CD4-positive, alpha-beta T cell (primary cell): ENCODE measurements at regions not wholly inside any gene's neighbourhood (a gene's known extent, or its start where the extent isn't known, plus 50 kb on each side); places are given as distances from the start of the nearest gene placed in this dataset.

Source experiments
- ATAC-seq: fragments of 200-7000 bp; cut with Tn5 transposase; one replicate; pipeline ENCODE4 v1.10.0; 2022; ENCODE audit warnings: mild to moderate bottlenecking; ENCODE audit not compliant: poor library complexity
- CTCF ChIA-PET: fragments of 350-600 bp; sonication (Branson Sonifier 250); formaldehyde crosslinking; loops from one replicate; lab custom pipeline; 2021; ENCODE audit warnings: antibody characterized with exemption, inconsistent platforms; lab: Charles Lee
- POLR2A ChIA-PET: fragments of 350-600 bp; sonication (Branson Sonifier 250); formaldehyde crosslinking; loops from one replicate; lab custom pipeline; 2021; ENCODE audit warnings: antibody characterized with exemption, inconsistent platforms; lab: Charles Lee
- DNase-seq, 14 experiments: peaks; one replicate each; pipeline ENCODE4 v3.0.0-alpha.2; 2013 to 2020; ENCODE audit warnings: mixed read lengths in 2 of 14
- H3K27ac ChIP-seq, 2 donors: one replicate each; pipeline versions ENCODE4 v1.5.1 to v1.7.0; 2013; ENCODE audit warnings: low read length in 2 of 2, low read depth in 1 of 2, mild to moderate bottlenecking in 1 of 2
- H3K27me3 ChIP-seq, 2 experiments: 1 replicate in 1 of 2; 2 replicates in 1 of 2; pipeline versions ENCODE4 v1.6.1 to v1.7.0; 2013; ENCODE audit warnings: low read length in 2 of 2, control low read depth in 1 of 2, mild to moderate bottlenecking in 1 of 2, moderate library complexity in 1 of 2; ENCODE audit not compliant: insufficient read depth in 2 of 2, control insufficient read depth in 1 of 2
- H3K36me3 ChIP-seq: one replicate; pipeline ENCODE4 v1.6.1; 2013; ENCODE audit warnings: low read length, control low read depth; ENCODE audit not compliant: insufficient read depth
- H3K4me1 ChIP-seq: one replicate; pipeline ENCODE4 v1.6.1; 2013; ENCODE audit warnings: low read length, control low read depth; ENCODE audit not compliant: insufficient read depth
- H3K4me3 ChIP-seq: one replicate; pipeline ENCODE4 v1.5.1; 2013; ENCODE audit warnings: mild to moderate bottlenecking, low read length, moderate library complexity
- H3K9me3 ChIP-seq, 2 experiments: 1 replicate in 1 of 2; 2 replicates in 1 of 2; pipeline versions ENCODE4 v1.6.1 to v1.7.0; 2013; ENCODE audit warnings: low read length in 2 of 2, mild to moderate bottlenecking in 2 of 2, control low read depth in 1 of 2, moderate library complexity in 1 of 2; ENCODE audit not compliant: control insufficient read depth in 1 of 2, insufficient read depth in 1 of 2
- H3K27ac Mint-ChIP-seq: one replicate; pipeline ENCODE4 v1.8.0; 2020; ENCODE audit warnings: mixed read lengths
- H3K27me3 Mint-ChIP-seq: one replicate; pipeline ENCODE4 v1.8.0; 2021; ENCODE audit warnings: mixed read lengths
- H3K36me3 Mint-ChIP-seq: one replicate; pipeline ENCODE4 v1.8.0; 2021; ENCODE audit warnings: low read depth, mixed read lengths
- H3K4me1 Mint-ChIP-seq: one replicate; pipeline ENCODE4 v1.8.0; 2021; ENCODE audit warnings: low read depth, mixed read lengths
- H3K4me3 Mint-ChIP-seq: one replicate; pipeline ENCODE4 v1.8.0; 2020; ENCODE audit warnings: mild to moderate bottlenecking, mixed read lengths
- H3K9me3 Mint-ChIP-seq: one replicate; pipeline ENCODE4 v1.8.0; 2020; ENCODE audit warnings: mixed read lengths
- CTCF ChIP-seq: fragments of 200-600 bp; IDR thresholded peaks from one replicate; pipeline ENCODE4 v1.8.0; 2022; ENCODE audit warnings: antibody characterized with exemption, mild to moderate bottlenecking
- intact Hi-C, 2 experiments: fragments of 100-400 bp; cut with DNase I in 1 of 2; cut with micrococcal nuclease in 1 of 2; formaldehyde crosslinking; loops; one replicate each; pipeline versions ENCODE4 v1.15.1 to v1.9.0; 2023 to 2025; cut with DNase I, micrococcal nuclease

- H3K4me1 Mint-ChIP-seq, result no peaks in the 10 kb centered on the region
Measured at GRCh38 chr2:67487993-67488392, 90.9 kb downstream of the ETAA1 start.

GRCh38 chr2:67489396-67489795, 92.3 kb downstream of the ETAA1 start:
- Mint-ChIP-seq H3K27ac (no peak overlapping the region), H3K4me1 (no peaks in the 10 kb centered on the region), H3K36me3 (no peaks in the 10 kb centered on the region), H3K9me3 (peaks cover 2% of the 10 kb centered on the region), H3K4me3 (no peak overlapping the region), H3K27me3 (peaks cover 4% of the 10 kb centered on the region)
- intact Hi-C loops, result no loop called here
- Histone ChIP-seq H3K4me1 (no peaks in the 10 kb centered on the region), H3K4me3 (no peak overlapping the region), H3K36me3 (no peaks in the 10 kb centered on the region), H3K27ac (no peak overlapping the region), H3K27me3 (no peaks in the 10 kb centered on the region), H3K9me3 (no peaks in the 10 kb centered on the region)
- ATAC-seq, result no peak
- no peak for DNase-seq
- POLR2A ChIA-PET, result no interaction called here
- CTCF ChIA-PET, result no interaction called here
- no peak for TF ChIP-seq CTCF

More at GRCh38 chr2:67487993-67488392, 90.9 kb downstream of the ETAA1 start:
- POLR2A ChIA-PET, result no interaction called here
- H3K27me3 ChIP-seq, result no peaks in the 10 kb centered on the region
- CTCF ChIA-PET, result no interaction called here
- Mint-ChIP-seq H3K36me3 (no peaks in the 10 kb centered on the region), H3K9me3 (peaks cover 2% of the 10 kb centered on the region), H3K27me3 (peaks cover 4% of the 10 kb centered on the region), H3K4me3 (no peak overlapping the region), H3K27ac (no peak overlapping the region)
- no peaks in the 10 kb centered on the region for H3K9me3 ChIP-seq
- ATAC-seq, result no peak
- no peak for DNase-seq
- intact Hi-C loops, result no loop called here
- H3K36me3 ChIP-seq, result no peaks in the 10 kb centered on the region
- TF ChIP-seq CTCF, result no peak
- H3K4me3 ChIP-seq, result no peak overlapping the region
- no peaks in the 10 kb centered on the region for H3K4me1 ChIP-seq
- H3K27ac ChIP-seq, result no peak overlapping the region

- H3K27ac Mint-ChIP-seq, result no peak overlapping the region
- Histone ChIP-seq H3K4me1 (no peaks in the 10 kb centered on the region), H3K36me3 (no peaks in the 10 kb centered on the region), H3K27ac (no peak overlapping the region), H3K4me3 (no peak overlapping the region), H3K9me3 (no peaks in the 10 kb centered on the region), H3K27me3 (no peaks in the 10 kb centered on the region)
- intact Hi-C loops, result no loop called here
- no peak for TF ChIP-seq CTCF
- no peaks in the 10 kb centered on the region for H3K4me1 Mint-ChIP-seq
- DNase-seq (no peak), ATAC-seq (no peak)
- H3K27me3 Mint-ChIP-seq, result no peaks in the 10 kb centered on the region
- H3K36me3 Mint-ChIP-seq, result no peaks in the 10 kb centered on the region
- POLR2A ChIA-PET, result no interaction called here
- H3K4me3 Mint-ChIP-seq, result no peak overlapping the region
- CTCF ChIA-PET, result no interaction called here
- peaks cover 3% of the 10 kb centered on the region for H3K9me3 Mint-ChIP-seq
Measured at GRCh38 chr2:67498931-67499330, 101.8 kb downstream of the ETAA1 start.
